Fibroblast of skin of back (primary cell): ENCODE measurements at regions not wholly inside any gene's neighbourhood (a gene's known extent, or its start where the extent isn't known, plus 50 kb on each side); places are given as distances from the start of the nearest gene placed in this dataset.
A peak's percentile ranks its signal among the peaks of the same experiment; 100 is the strongest.
"Not testable (repeated sequence)": the region's sequence is repeated elsewhere in the genome, so short reads cannot be mapped to it uniquely, and the experiment has no call there.

Source experiments
- DNase-seq: peaks from one replicate; pipeline ENCODE4 v3.0.0-alpha.2; 2013

DNA sequence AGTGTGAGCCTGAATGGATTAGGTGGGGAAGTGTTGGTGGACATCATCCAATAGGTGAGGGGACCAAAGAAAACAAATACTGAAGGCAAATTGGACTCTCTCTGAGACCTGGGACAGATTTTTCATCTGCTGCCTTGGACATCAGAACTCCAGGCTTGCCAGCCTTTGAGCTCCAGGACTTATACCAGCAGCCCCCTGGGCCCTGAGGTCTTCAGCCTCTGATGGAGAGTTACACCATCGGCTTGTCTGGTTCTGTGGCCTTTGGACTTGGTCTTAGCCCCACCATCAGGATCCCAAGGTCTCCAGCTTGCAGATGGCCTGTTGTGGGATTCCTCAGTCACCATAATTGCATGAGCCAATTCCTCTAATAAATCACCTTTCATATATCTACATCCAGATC lies 80.8 kb upstream of the SLC8A3 start:
- no peak for DNase-seq

DNA sequence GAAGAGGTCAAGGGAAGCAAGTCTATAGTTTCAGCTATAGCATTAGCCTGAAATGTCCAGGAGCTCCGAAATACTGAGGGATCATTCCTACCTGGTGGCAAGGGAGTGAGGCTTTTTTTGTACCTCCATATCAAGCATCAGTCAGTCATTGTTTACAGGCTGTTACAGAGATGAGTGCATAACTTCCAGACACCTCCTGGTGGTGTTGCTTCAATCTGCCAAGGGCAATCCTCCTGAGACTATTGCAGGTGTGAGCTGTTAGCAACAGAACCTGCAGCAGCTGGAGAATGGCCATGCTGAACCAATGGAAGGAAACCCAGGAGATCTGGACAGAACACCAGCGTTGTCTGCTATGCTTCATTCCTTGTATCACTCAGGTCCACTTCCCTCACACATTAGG lies 80.0 kb upstream of the SLC8A3 start:
- DNase-seq, result no peak

DNA sequence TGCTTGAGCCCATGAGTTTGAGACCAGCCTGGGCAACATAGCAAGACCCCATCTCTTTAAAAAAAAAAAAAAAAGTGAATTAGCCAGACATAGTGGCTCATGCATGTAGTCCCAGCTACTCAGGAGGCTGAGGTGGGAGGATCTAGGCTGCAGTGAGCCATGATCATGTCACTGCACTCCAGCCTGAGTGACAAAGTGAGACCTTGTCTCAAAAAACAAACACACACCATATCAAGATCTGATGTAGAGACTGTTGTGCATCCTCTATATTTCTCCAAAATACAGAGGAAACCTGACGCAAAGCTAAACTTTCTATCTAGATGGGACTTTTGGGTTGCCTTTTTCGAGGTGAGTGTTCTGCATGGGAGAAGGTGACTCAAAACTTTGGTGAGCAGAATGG lies 77.4 kb upstream of the SLC8A3 start:
- DNase-seq, result no peak

DNA sequence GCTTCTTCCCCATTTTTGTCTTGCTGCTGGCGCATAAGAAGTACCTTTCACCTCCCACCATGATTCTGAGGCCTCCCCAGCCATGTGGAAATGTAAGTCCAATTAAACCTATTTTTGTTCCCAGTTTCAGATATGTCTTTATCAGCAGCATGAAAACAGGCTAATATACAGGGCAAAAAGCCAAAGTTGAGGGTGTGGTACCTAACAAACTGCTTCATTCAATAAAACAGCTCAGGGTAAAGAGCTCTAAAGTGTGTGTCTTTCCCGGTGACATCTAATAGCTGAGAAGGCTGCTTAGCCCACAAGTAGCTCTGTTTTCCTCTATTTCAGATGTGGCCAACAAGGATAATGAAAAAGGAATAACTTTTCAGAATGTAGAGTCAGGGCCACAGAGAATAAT lies 76.7 kb upstream of the SLC8A3 start:
- no peak for DNase-seq

DNA sequence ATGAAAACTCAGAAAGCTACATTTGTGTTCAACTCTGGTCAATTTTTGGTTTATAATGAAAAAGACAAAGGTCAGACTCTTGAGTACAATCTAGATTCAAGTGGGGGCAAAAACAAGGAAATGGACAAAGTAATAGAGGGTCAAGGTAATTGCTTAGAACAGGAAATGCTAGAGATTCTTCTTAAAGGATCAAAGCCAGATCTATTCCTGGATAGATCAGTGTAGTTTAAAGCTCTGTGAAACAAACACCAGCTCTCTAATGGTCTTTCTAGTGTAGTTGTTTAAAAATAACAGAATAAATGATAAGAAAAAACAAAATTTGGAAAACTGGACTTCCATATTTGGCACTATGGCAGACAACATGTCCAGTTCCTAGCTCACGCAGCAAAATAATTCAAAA lies 70.7 kb upstream of the SLC8A3 start:
- no peak for DNase-seq

DNA sequence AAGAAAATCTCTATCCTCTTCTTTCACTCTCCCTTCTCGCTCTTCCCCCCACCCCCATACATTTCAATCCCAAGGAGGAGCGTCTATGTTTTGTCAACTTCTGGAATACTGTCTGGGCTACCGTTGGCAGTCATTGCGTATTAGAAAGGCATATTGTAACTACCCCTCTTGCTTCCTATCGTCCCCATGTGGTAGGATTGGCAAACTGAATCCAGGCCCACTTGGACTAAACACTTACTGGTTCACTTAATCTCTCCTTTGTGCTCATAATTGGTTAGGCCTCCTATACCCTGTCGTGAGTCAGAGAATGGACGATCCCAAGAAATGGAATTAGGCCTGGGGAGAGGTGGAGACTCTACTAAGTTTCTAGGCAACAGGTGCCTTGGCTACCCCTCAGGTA lies 68.8 kb upstream of the SLC8A3 start:
- DNase-seq, result no peak

DNA sequence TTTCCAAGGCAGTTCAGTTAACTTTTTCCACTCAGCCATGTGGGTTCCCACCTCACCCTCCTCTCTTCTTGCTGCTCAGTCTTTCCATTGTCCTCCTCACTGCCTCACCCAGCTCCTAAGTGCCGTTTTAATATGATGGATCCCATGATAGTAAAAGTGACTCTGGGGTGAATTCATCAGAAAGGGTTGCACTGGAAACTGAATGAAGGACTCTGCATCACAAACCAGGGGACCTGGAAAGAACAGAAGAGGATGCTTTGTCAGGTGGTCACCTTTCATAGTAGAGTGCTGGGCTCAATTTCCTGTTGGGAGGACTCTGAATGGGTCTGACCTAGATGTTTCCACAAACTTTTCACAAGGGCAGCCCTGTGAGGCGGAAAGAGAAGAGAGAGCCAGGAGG lies 67.8 kb upstream of the SLC8A3 start:
- no peak for DNase-seq

DNA sequence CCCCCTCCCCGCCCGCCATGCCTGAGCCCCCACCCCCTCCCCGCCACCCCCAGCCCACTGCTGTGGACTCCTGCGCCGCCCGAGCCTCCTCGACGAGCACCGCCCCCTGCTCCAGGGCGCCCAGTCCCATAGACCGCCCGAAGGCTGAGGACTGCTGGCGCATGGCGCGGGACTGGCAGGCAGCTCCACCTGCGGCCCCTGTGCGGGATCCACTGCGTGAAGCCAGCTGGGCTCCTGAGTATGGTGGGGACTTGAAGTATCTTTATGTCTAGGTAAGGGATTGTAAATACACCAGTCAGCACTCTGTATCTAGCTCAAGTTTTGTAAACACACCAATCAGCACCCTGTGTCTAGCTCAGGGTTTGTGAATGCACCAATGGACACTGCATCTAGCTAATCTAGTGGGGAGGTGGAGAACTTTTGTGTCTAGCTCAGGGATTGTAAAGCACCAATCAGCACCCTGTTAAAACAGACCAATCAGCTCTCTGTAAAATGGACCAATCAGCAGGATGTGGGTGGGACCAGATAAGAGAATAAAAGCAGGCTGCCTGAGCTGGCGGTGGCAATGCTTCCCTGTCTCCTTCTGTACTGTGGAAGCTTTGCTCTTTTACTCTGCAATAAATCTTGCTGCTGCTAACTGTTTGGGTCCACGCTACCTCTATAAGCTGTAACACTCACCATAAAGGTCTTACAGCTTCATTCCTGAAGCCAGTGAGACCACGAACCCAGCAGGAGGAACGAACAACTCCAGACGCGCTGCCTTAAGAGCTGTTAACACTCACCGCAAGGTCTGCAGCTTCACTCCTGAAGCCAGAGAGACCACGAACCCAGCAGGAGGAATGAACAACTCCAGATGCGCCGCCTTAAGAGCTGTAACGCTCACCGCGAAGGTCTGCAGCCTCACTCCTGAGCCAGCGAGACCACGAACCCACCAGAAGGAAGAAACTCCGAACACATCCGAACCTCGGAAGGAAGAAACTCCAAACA lies 66.6 kb upstream of the SLC8A3 start:
- peak; percentile 42 for DNase-seq

DNA sequence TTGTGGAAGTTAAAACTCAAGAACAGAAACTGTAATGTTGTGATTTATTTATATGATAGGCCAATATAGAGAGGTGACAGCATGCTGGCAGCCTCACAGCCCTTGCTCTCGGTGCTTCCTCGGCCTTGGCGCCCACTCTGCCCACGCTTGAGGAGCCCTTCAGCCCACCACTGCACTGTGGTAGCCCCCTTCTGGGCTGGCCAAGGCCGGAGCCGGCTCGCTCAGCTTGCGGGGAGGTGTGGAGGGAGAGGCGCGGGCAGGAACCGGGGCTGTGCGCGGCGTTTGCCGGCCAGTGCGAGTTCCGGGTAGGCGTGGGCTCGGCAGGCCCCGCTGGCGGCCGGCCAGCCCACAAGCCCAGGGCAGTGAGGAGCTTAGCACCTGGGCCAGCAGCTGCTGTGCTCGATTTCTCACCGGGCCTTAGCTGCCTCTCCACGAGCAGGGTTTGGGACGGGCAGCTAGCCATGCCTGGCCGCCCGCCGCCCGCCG lies 65.8 kb upstream of the SLC8A3 start:
- peak; percentile 11 for DNase-seq

DNA sequence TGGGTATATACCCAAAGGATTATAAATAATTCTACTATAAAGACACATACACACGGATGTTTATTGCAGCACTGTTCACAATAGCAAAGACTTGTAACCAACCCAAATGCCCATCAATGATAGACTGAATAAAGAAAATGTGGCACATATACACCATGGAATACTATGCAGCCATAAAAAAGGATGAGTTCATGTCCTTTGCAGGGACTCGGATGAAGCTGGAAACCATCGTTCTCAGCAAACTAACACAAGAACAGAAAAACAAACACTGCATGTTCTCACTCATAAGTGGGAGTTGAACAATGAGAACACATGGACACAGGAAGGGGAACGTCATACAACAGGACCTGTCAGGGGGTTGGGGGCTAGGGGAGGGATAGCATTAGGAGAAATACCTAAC lies 64.8 kb upstream of the SLC8A3 start:
- DNase-seq, result not testable (repeated sequence)

DNA sequence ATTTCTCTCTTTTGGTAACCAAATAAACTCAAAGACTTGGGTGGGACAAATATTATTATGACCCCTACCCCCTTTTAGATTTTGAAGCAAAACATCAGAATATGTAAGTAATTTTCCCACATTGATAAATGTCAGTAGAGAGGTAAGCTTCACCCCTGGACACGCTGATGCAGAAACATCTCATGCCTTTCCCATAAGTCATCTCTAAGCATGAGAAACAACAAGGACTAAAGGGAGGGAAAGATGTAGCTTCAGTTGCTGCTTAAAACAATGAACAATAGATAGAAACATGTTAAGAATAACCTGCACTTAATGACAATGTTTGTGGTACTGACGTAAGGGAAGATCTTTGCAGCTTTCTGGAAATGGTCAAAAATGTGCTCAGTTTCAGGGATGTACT lies 56.3 kb upstream of the SLC8A3 start:
- no peak for DNase-seq

DNA sequence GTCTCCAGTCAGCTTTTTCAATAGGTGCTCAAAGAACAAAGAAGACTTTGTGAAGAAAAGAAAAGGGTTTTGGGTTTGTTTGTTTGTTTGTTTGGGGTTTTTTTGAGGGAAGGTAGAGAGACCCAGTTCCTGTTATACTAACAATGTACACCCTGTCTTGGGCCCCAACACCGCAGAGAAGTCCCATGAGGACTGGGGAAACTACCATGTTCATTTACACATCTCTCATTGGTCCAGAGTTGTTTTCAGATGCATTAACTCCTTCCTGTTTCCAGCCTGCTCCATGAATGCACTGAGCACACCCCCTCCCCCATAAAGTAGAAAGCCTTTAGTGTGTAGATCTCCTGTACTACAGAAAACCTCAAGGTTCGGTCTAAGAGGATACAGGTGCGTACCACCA lies 51.1 kb upstream of the SLC8A3 start:
- DNase-seq, result no peak

DNA sequence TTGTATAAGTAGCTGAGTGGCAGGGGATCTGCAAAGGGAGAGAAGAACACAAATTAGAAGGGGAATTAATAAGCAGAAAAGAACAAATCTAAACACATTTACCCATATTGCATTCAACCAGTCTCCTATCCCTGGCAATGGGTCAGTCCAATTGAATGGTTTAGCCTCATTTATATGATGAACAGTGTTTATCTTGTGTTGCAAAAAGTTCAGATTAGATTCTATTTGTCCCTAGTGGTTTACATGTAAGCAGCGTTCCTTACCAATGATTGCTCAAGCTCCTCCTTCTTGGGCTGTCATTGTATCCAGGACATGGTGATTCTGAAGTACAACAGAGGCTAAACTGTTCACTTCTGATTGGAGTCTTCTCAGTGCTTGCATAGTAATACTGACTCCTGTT lies 49.9 kb upstream of the SLC8A3 start:
- DNase-seq, result not testable (repeated sequence)
